ENCODE measurements at regions not wholly inside any gene's neighbourhood (a gene's known extent, or its start where the extent isn't known, plus 50 kb on each side); places are given as distances from the start of the nearest gene placed in this dataset.

GRCh38 chr3:182462152-182462551, 331.2 kb upstream of the ATP11B start:
- DNase-seq (ENCODE audit: low spot score), result no peak

GRCh38 chr3:182464513-182465145, 328.7 kb upstream of the ATP11B start:
- no peak for DNase-seq (ENCODE audit: low spot score)

GRCh38 chr3:182465301-182466185, 327.8 kb upstream of the ATP11B start:
- no peak for DNase-seq (ENCODE audit: low spot score)

GRCh38 chr3:182469086-182469485, 324.2 kb upstream of the ATP11B start:
- no peak for DNase-seq (ENCODE audit: low spot score)

- no peak for DNase-seq (ENCODE audit: low spot score)
These were observed 323.1 kb upstream of the ATP11B start for GRCh38 chr3:182470187-182470586.

GRCh38 chr3:182473191-182473710, 320.1 kb upstream of the ATP11B start:
- no peak for DNase-seq (ENCODE audit: low spot score)

GRCh38 chr3:182478369-182478768, 314.9 kb upstream of the ATP11B start:
- no peak for DNase-seq (ENCODE audit: low spot score)

- DNase-seq (ENCODE audit: low spot score), result no peak
These were observed 313.6 kb upstream of the ATP11B start for GRCh38 chr3:182479419-182480336.

- no peak for DNase-seq (ENCODE audit: low spot score)
These were observed 310.6 kb upstream of the ATP11B start for GRCh38 chr3:182482705-182483104.

GRCh38 chr3:182484682-182485081, 308.6 kb upstream of the ATP11B start:
- DNase-seq (ENCODE audit: low spot score), result no peak

GRCh38 chr3:182485301-182485700, 308.0 kb upstream of the ATP11B start:
- no peak for DNase-seq (ENCODE audit: low spot score)

GRCh38 chr3:182486463-182486862, 306.8 kb upstream of the ATP11B start:
- no peak for DNase-seq (ENCODE audit: low spot score)

GRCh38 chr3:182487143-182487542, 306.2 kb upstream of the ATP11B start:
- no peak for DNase-seq (ENCODE audit: low spot score)

- no peak for DNase-seq (ENCODE audit: low spot score)
These were observed 305.7 kb upstream of the ATP11B start for GRCh38 chr3:182487611-182488010.

- DNase-seq (ENCODE audit: low spot score), result peak; percentile 64
These were observed 302.5 kb upstream of the ATP11B start for GRCh38 chr3:182490596-182491491.

GRCh38 chr3:182491577-182491976, 301.7 kb upstream of the ATP11B start:
- no peak for DNase-seq (ENCODE audit: low spot score)

- no peak for DNase-seq (ENCODE audit: low spot score)
These were observed 300.8 kb upstream of the ATP11B start for GRCh38 chr3:182492536-182492935.

GRCh38 chr3:182500289-182500688, 293.0 kb upstream of the ATP11B start:
- DNase-seq (ENCODE audit: low spot score), result no peak

GRCh38 chr3:182501856-182502255, 291.4 kb upstream of the ATP11B start:
- no peak for DNase-seq (ENCODE audit: low spot score)

- no peak for DNase-seq (ENCODE audit: low spot score)
These were observed 289.9 kb upstream of the ATP11B start for GRCh38 chr3:182503401-182503800.
